ENCODE measurements at regions not wholly inside any gene's neighbourhood (a gene's known extent, or its start where the extent isn't known, plus 50 kb on each side); places are given as distances from the start of the nearest gene placed in this dataset.

GRCh38 chr17:54718286-54718685 lies 182.4 kb upstream of the TOM1L1 start:
- Histone ChIP-seq H4K20me1 (ENCODE audit: control insufficient read depth, extremely low read depth, insufficient read depth, low read length) (no peaks in the 10 kb centered on the region), H2AFZ (ENCODE audit: low read length) (no peak overlapping the region), H3K27ac (ENCODE audit: insufficient read depth, low read length) (no peak overlapping the region), H3K36me3 (ENCODE audit: control insufficient read depth, insufficient read depth, low read length) (no peaks in the 10 kb centered on the region), H3K4me2 (ENCODE audit: extremely low read depth, insufficient read depth, low read length) (no peak overlapping the region), H3K27me3 (ENCODE audit: control insufficient read depth, insufficient read depth, low read length) (no peaks in the 10 kb centered on the region), H3K79me2 (ENCODE audit: control insufficient read depth, insufficient read depth, low read length) (no peaks in the 10 kb centered on the region), H3K9ac (ENCODE audit: insufficient read depth, low read length) (no peak overlapping the region), H3K9me3 (ENCODE audit: control insufficient read depth, insufficient read depth, low read depth, low read length) (no peaks in the 10 kb centered on the region), H3K4me1 (ENCODE audit: control insufficient read depth, extremely low read depth, insufficient read depth, low read length) (no peaks in the 10 kb centered on the region), H3K4me3 (replicated peaks in 1 of 4; ENCODE audit: control extremely low read depth in 1 of 4, insufficient read depth in 1 of 4, low read depth in 3 of 4, low read length in 4 of 4) (no peak overlapping the region)
- TF ChIP-seq EZH2 (IDR thresholded peaks at IDR 0.05; ENCODE audit: low read length, missing control alignments) (no peak), CTCF (conservative IDR thresholded peaks at IDR 0.05 in 1 of 2, IDR thresholded peaks at IDR 0.05 in 1 of 2; ENCODE audit: low read depth in 1 of 2, low read length in 2 of 2) (no peak)
- no peak for DNase-seq (ENCODE audit: low read depth in 2 of 2)

GRCh38 chr17:54727624-54728023 lies 173.0 kb upstream of the TOM1L1 start:
- no peak overlapping the region for H3K4me3 ChIP-seq (replicated peaks in 1 of 4; ENCODE audit: control extremely low read depth in 1 of 4, insufficient read depth in 1 of 4, low read depth in 3 of 4, low read length in 4 of 4)
- H3K36me3 ChIP-seq (ENCODE audit: control insufficient read depth, insufficient read depth, low read length): no peaks in the 10 kb centered on the region
- H3K4me2 ChIP-seq (ENCODE audit: extremely low read depth, insufficient read depth, low read length): no peak overlapping the region
- H3K4me1 ChIP-seq (ENCODE audit: control insufficient read depth, extremely low read depth, insufficient read depth, low read length): no peaks in the 10 kb centered on the region
- no peaks in the 10 kb centered on the region for H3K79me2 ChIP-seq (ENCODE audit: control insufficient read depth, insufficient read depth, low read length)
- H3K9ac ChIP-seq (ENCODE audit: insufficient read depth, low read length): no peak overlapping the region
- TF ChIP-seq EZH2 (IDR thresholded peaks at IDR 0.05; ENCODE audit: low read length, missing control alignments) (no peak), CTCF (conservative IDR thresholded peaks at IDR 0.05 in 1 of 2, IDR thresholded peaks at IDR 0.05 in 1 of 2; ENCODE audit: low read depth in 1 of 2, low read length in 2 of 2) (no peak)
- DNase-seq (ENCODE audit: low read depth in 2 of 2): no peak
- no peaks in the 10 kb centered on the region for H4K20me1 ChIP-seq (ENCODE audit: control insufficient read depth, extremely low read depth, insufficient read depth, low read length)
- no peak overlapping the region for H3K27ac ChIP-seq (ENCODE audit: insufficient read depth, low read length)
- no peak overlapping the region for H2AFZ ChIP-seq (ENCODE audit: low read length)
- no peaks in the 10 kb centered on the region for H3K9me3 ChIP-seq (ENCODE audit: control insufficient read depth, insufficient read depth, low read depth, low read length)
- H3K27me3 ChIP-seq (ENCODE audit: control insufficient read depth, insufficient read depth, low read length): no peaks in the 10 kb centered on the region

DNA sequence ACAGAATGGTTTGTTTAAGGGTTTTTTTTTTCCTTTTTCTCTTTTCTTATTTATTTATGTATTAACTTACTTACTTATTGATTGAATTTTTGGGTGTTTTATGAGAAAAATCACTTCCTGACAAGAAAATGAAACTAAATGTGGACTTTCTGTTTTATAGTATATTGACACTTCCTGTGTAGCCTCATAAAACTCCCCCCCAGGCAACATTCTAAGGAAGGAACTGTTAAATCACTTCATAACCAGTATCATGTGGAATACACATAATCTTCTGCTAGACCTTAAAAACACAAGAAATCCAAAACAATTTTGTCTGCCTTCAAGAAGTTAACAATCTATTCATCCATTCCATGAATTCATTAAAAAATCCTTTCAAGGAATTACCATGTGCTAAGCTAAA lies 164.1 kb upstream of the TOM1L1 start:
- H3K9ac ChIP-seq (ENCODE audit: insufficient read depth, low read length): no peak overlapping the region
- no peaks in the 10 kb centered on the region for H3K9me3 ChIP-seq (ENCODE audit: control insufficient read depth, insufficient read depth, low read depth, low read length)
- TF ChIP-seq EZH2 (IDR thresholded peaks at IDR 0.05; ENCODE audit: low read length, missing control alignments) (no peak), CTCF (conservative IDR thresholded peaks at IDR 0.05 in 1 of 2, IDR thresholded peaks at IDR 0.05 in 1 of 2; ENCODE audit: low read depth in 1 of 2, low read length in 2 of 2) (no peak)
- no peak overlapping the region for H3K4me2 ChIP-seq (ENCODE audit: extremely low read depth, insufficient read depth, low read length)
- no peaks in the 10 kb centered on the region for H3K79me2 ChIP-seq (ENCODE audit: control insufficient read depth, insufficient read depth, low read length)
- no peak overlapping the region for H2AFZ ChIP-seq (ENCODE audit: low read length)
- H3K27ac ChIP-seq (ENCODE audit: insufficient read depth, low read length): no peak overlapping the region
- no peaks in the 10 kb centered on the region for H4K20me1 ChIP-seq (ENCODE audit: control insufficient read depth, extremely low read depth, insufficient read depth, low read length)
- no peaks in the 10 kb centered on the region for H3K27me3 ChIP-seq (ENCODE audit: control insufficient read depth, insufficient read depth, low read length)
- H3K4me1 ChIP-seq (ENCODE audit: control insufficient read depth, extremely low read depth, insufficient read depth, low read length): no peaks in the 10 kb centered on the region
- H3K36me3 ChIP-seq (ENCODE audit: control insufficient read depth, insufficient read depth, low read length): no peaks in the 10 kb centered on the region
- DNase-seq (ENCODE audit: low read depth in 2 of 2): no peak
- H3K4me3 ChIP-seq (replicated peaks in 1 of 4; ENCODE audit: control extremely low read depth in 1 of 4, insufficient read depth in 1 of 4, low read depth in 3 of 4, low read length in 4 of 4): no peak overlapping the region
